NCI-H510A (cell line): ENCODE measurements at regions not wholly inside any gene's neighbourhood (a gene's known extent, or its start where the extent isn't known, plus 50 kb on each side); places are given as distances from the start of the nearest gene placed in this dataset.
"Not testable (repeated sequence)": the region's sequence is repeated elsewhere in the genome, so short reads cannot be mapped to it uniquely, and the experiment has no call there.

Source experiments
- DNase-seq: peaks from one replicate; lab custom pipeline; 2025; lab: John Stamatoyannopoulos, UW

GRCh38 chr16:7962091-7962879 is 628.0 kb downstream of the TMEM114 start:
- DNase-seq: no peak

GRCh38 chr16:7957151-7957550 is 624.5 kb downstream of the RBFOX1 start:
- no peak for DNase-seq

GRCh38 chr16:7953360-7953759 is 620.7 kb downstream of the RBFOX1 start:
- no peak for DNase-seq

GRCh38 chr16:7946142-7946541 is 613.5 kb downstream of the RBFOX1 start:
- no peak for DNase-seq

GRCh38 chr16:7938175-7938574 is 605.5 kb downstream of the RBFOX1 start:
- DNase-seq: no peak

- DNase-seq: no peak
Measured at GRCh38 chr16:7921345-7921744, 588.7 kb downstream of the RBFOX1 start.

GRCh38 chr16:7919782-7920181 is 587.1 kb downstream of the RBFOX1 start:
- no peak for DNase-seq

- no peak for DNase-seq
Measured at GRCh38 chr16:7914748-7915147, 582.1 kb downstream of the RBFOX1 start.

GRCh38 chr16:7912132-7912531 is 579.5 kb downstream of the RBFOX1 start:
- DNase-seq: no peak

- no peak for DNase-seq
Measured at GRCh38 chr16:7910116-7910515, 577.5 kb downstream of the RBFOX1 start.

GRCh38 chr16:7888411-7888810 is 555.8 kb downstream of the RBFOX1 start:
- DNase-seq: no peak

- no peak for DNase-seq
Measured at GRCh38 chr16:7887316-7887715, 554.7 kb downstream of the RBFOX1 start.

GRCh38 chr16:7871979-7872378 is 539.3 kb downstream of the RBFOX1 start:
- no peak for DNase-seq

- DNase-seq: no peak
Measured at GRCh38 chr16:7871371-7871770, 538.7 kb downstream of the RBFOX1 start.

GRCh38 chr16:7867831-7868230 is 535.2 kb downstream of the RBFOX1 start:
- no peak for DNase-seq

- no peak for DNase-seq
Measured at GRCh38 chr16:7866144-7866543, 533.5 kb downstream of the RBFOX1 start.

GRCh38 chr16:7865393-7865792 is 532.7 kb downstream of the RBFOX1 start:
- not testable (repeated sequence) for DNase-seq

- no peak for DNase-seq
Measured at GRCh38 chr16:7861891-7862582, 529.4 kb downstream of the RBFOX1 start.

GRCh38 chr16:7853197-7853596 is 520.6 kb downstream of the RBFOX1 start:
- no peak for DNase-seq

GRCh38 chr16:7849841-7850240 is 517.2 kb downstream of the RBFOX1 start:
- no peak for DNase-seq

- no peak for DNase-seq
Measured at GRCh38 chr16:7843261-7843660, 510.6 kb downstream of the RBFOX1 start.

GRCh38 chr16:7839568-7839967 is 506.9 kb downstream of the RBFOX1 start:
- DNase-seq: no peak

- DNase-seq: no peak
Measured at GRCh38 chr16:7834771-7835431, 502.3 kb downstream of the RBFOX1 start.
